ENCODE measurements at regions not wholly inside any gene's neighbourhood (a gene's known extent, or its start where the extent isn't known, plus 50 kb on each side); places are given as distances from the start of the nearest gene placed in this dataset.

- no TSS peak for BruUV-seq (replicated peaks)
- Histone ChIP-seq H3K27ac (ENCODE audit: low read depth, low read length, poor library complexity, severe bottlenecking) (no peak overlapping the region), H3K9me3 (ENCODE audit: low read depth, low read length, poor library complexity, severe bottlenecking) (no peaks in the 10 kb centered on the region), H3K27me3 (replicated peaks; ENCODE audit: insufficient read depth, low read depth, low read length, poor library complexity) (peaks cover 32% of the 10 kb centered on the region), H3K4me3 (ENCODE audit: low read depth, low read length, poor library complexity, severe bottlenecking) (no peak overlapping the region), H3K4me1 (ENCODE audit: insufficient read depth, low read length, poor library complexity, severe bottlenecking) (no peaks in the 10 kb centered on the region), H3K36me3 (ENCODE audit: insufficient read depth, low read length, poor library complexity, severe bottlenecking) (no peaks in the 10 kb centered on the region)
- CTCF ChIA-PET, result no interaction called here
- POLR2A ChIA-PET (ENCODE audit: low non-redundant PET), result no interaction called here
- no peak for DNase-seq (ENCODE audit: low spot score)
- TF ChIP-seq CTCF (conservative IDR thresholded peaks at IDR 0.05; ENCODE audit: low read depth, low read length) (no peak), EZH2 (IDR thresholded peaks at IDR 0.05; ENCODE audit: borderline replicate concordance, low read depth, low read length, poor library complexity, severe bottlenecking) (no peak)
- intact Hi-C loops (cut with micrococcal nuclease; ENCODE audit: unreplicated experiment), result no loop called here
Measured at GRCh38 chr18:22783245-22783644, 149.9 kb upstream of the RBBP8 start.

DNA sequence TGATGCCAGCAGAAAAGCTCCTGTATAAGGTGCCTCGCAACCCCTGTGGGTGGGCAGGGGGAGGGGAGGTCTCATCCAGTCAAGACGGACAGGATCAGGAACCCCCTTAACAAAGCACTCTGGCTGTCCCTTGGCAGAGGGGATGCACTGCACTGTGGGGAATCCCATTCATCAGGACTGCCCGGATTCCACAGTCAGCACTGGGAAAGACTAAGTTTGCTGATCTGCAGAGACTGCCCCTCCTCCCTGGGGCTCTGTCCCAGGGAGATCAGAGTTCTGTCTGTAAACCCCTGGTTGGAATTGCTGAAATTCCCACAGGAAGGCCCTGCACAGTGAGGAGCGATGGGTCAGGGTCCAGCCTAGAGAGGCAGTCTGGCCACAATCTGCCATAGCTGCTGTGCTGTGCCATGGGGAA is 149.5 kb upstream of the RBBP8 start:
- no peak for TF ChIP-seq CTCF (conservative IDR thresholded peaks at IDR 0.05; ENCODE audit: low read depth, low read length)
- Histone ChIP-seq H3K27me3 (replicated peaks; ENCODE audit: insufficient read depth, low read depth, low read length, poor library complexity) (peaks cover 32% of the 10 kb centered on the region), H3K4me1 (ENCODE audit: insufficient read depth, low read length, poor library complexity, severe bottlenecking) (no peaks in the 10 kb centered on the region), H3K36me3 (ENCODE audit: insufficient read depth, low read length, poor library complexity, severe bottlenecking) (no peaks in the 10 kb centered on the region), H3K9me3 (ENCODE audit: low read depth, low read length, poor library complexity, severe bottlenecking) (no peaks in the 10 kb centered on the region), H3K27ac (ENCODE audit: low read depth, low read length, poor library complexity, severe bottlenecking) (no peak overlapping the region), H3K4me3 (ENCODE audit: low read depth, low read length, poor library complexity, severe bottlenecking) (no peak overlapping the region)
- CTCF ChIA-PET, result no interaction called here
- intact Hi-C loops (cut with micrococcal nuclease; ENCODE audit: unreplicated experiment), result no loop called here
- no peak for DNase-seq (ENCODE audit: low spot score)
- no TSS peak for BruUV-seq (replicated peaks)
- POLR2A ChIA-PET (ENCODE audit: low non-redundant PET), result no interaction called here

GRCh38 chr18:22789052-22789451 is 144.1 kb upstream of the RBBP8 start:
- no peaks in the 10 kb centered on the region for H3K9me3 ChIP-seq (ENCODE audit: low read depth, low read length, poor library complexity, severe bottlenecking)
- DNase-seq (ENCODE audit: low spot score), result no peak
- ChIA-PET CTCF (no interaction called here), POLR2A (ENCODE audit: low non-redundant PET) (no interaction called here)
- H3K27me3 ChIP-seq (replicated peaks; ENCODE audit: insufficient read depth, low read depth, low read length, poor library complexity), result peaks cover 27% of the 10 kb centered on the region
- H3K4me1 ChIP-seq (ENCODE audit: insufficient read depth, low read length, poor library complexity, severe bottlenecking), result no peaks in the 10 kb centered on the region
- H3K27ac ChIP-seq (ENCODE audit: low read depth, low read length, poor library complexity, severe bottlenecking), result no peak overlapping the region
- no TSS peak for BruUV-seq (replicated peaks)
- H3K4me3 ChIP-seq (ENCODE audit: low read depth, low read length, poor library complexity, severe bottlenecking), result no peak overlapping the region
- H3K36me3 ChIP-seq (ENCODE audit: insufficient read depth, low read length, poor library complexity, severe bottlenecking), result no peaks in the 10 kb centered on the region
- intact Hi-C loops (cut with micrococcal nuclease; ENCODE audit: unreplicated experiment), result loop anchor here (5.0 kb wide), 1 partner anchor 52 kb away; no protein-coding TSS in a partner anchor
- TF ChIP-seq EZH2 (IDR thresholded peaks at IDR 0.05; ENCODE audit: borderline replicate concordance, low read depth, low read length, poor library complexity, severe bottlenecking) (no peak), CTCF (conservative IDR thresholded peaks at IDR 0.05; ENCODE audit: low read depth, low read length) (no peak)
